Activated naive CD8-positive, alpha-beta T cell treated with anti-CD3 and anti-CD28 coated beads, Interleukin-2, amount 50 U/mL, for 16 hours (primary cell): ENCODE measurements at regions not wholly inside any gene's neighbourhood (a gene's known extent, or its start where the extent isn't known, plus 50 kb on each side); places are given as distances from the start of the nearest gene placed in this dataset.
"Not testable (repeated sequence)": the region's sequence is repeated elsewhere in the genome, so short reads cannot be mapped to it uniquely, and the experiment has no call there.

Experiments used
- DNase-seq: peaks from one replicate; pipeline ENCODE4 v3.0.0-alpha.2; 2020; ENCODE audit warnings: low read depth, low spot score

DNA sequence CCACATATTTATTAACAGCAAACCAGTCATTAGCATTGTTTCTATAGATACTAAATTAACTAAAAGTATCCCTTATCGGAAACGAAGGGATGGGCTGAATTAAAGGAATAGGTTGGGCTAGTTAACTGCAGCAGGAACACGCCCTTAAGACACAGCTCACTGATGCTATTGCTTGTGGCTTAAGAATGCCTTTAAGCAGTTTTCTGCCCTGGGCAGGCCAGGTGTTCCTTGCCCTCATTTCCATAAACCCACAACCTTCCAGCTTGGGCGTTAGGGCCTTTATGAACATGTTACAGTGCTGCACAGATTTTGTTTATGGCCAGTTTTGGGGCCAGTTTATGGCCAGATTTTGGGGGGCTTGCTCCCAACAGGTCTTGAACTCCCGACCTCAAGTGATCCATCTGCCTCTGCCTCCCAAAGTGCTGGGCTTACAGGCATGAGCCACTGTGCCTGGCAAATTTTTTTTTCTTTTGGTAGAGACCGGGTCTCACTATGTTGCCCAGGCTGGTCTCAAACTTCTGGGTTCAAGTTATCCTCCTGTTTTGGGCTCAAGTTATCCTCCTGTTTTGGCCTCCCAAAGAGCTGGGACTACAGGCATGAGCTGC lies 90.1 kb upstream of the GRIN2A start:
- not testable (repeated sequence) for DNase-seq

DNA sequence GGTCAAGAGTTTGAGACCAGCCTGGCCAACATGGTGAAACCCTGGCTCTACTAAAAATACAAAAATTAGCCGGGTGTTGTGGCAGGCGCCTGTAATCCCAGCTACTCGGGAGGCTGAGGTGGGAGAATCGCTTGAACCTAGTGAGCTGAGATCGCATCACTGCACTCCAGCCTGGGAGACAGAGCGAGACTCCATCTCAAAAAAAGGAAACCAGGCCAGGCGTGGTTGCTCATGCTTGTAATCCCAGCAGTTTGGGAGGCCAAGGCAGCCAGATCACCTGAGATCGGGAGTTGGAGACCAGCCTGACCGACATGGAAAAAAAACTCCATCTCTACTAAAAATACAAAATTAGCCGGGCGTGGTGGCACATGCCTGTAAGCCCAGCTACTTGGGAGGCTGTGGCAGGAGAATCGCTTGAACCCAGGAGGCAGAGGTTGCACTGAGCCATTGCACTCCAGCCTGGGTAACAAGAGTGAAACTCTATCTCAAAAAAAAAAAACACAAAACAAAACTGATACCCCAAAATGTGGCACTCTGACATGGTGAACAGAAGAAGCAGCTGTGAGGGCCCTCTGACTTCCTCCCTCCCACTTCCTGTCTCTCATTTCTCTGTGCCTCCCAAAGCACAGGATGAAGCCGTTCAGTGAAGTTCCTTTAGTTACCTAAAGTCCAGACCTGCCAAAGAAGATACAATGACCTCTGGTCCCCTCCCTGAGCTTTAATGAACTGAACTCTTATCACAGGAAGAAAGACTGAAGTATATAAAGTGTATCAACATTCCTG lies 93.2 kb upstream of the GRIN2A start:
- DNase-seq, result not testable (repeated sequence)

DNA sequence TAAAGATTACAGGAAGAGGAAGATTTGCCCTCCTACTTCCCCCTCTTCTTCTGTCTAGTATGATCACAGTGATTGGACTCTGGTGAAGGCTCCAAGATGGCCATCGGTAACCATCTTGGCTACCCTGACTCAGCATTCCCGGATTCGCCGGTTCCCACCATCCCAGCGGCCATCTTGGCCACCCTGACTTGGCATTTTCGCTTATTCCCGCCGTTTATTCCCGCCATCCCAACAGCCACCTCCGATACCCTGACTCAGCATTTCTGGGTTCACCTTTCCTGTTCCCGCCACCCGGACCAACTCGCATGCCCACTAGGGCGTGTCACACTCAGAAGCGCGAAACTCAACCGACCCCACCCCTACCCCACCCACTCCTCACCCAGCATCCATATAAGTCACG lies 95.4 kb upstream of the GRIN2A start:
- DNase-seq, result no peak

DNA sequence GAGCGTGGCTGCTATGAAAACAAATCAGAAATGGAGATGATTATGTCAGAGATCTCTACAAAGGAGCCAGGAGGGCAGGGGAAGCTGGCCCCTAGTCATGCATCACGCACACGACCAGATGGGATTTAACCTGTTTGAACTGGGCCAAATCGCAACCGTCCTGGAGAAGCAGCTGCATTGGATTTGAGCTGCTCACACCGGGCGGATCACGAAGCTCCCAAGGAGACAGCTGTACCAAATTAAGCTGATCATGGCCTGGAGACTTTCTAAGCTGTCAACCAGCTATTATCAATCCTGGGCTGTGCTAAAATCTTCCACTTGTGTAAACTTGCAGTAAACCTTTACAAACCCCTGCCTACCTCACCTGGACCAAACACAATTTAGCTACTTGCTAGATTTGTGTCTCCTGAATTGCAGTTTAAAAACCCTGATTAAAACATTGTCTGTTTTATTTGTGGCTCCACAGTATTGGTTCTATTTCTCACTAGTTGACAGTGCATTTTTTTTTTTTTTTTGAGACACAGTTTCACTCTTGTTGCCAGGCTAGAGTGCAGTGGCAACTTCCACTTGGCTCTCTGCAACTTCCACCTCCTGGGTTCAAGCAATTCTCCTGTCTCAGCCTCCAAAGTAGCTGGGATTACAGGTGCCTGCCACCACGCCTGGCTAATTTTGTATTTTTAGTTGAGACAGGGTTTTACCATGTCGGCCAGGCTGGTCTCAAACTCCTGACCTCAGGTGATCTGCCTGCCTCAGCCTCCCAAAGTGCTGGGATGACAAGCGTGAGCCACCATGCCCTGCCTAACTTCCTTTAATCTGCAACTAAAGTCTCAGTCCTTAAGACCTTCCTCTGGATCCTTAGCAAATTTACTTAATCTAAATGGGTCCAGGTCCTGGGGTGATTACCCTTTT lies 98.3 kb upstream of the GRIN2A start:
- DNase-seq, result no peak

DNA sequence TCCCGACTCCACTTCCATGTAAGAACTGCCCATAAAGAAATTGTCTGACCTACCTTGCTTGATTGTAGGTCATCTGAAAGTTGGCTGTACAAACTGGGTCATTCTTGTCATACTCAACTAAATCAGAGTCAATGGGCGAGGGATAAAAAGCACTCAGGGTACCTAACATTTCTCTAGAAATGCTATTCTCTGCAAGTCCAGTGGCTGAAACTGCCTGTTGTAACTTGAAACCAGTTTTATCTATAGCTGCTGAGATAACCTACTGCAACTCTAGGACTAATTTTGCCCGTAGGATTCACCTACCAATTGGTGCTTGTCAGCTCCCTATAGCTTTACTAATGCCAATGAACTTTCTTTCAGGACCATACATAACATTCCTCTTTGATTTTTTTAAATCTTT lies 100.1 kb upstream of the GRIN2A start:
- DNase-seq, result no peak

DNA sequence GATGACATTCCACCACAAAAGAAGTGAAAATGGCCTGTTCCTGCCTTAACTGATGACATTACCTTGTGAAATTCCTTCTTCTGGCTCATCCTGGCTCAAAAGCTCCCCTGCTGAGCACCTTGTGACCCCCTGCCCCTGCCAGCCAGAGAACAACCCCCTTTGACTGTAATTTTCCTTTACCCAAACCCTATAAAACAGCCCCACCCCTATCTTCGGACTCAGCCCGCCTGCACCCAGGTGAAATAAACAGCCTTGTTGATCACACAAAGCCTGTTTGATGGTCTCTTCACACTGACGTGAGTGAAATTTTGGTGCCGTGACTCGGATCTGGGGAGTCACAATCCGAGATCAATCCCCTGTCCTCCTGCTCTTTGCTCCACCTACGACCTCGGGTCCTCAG lies 101.0 kb upstream of the GRIN2A start:
- not testable (repeated sequence) for DNase-seq

DNA sequence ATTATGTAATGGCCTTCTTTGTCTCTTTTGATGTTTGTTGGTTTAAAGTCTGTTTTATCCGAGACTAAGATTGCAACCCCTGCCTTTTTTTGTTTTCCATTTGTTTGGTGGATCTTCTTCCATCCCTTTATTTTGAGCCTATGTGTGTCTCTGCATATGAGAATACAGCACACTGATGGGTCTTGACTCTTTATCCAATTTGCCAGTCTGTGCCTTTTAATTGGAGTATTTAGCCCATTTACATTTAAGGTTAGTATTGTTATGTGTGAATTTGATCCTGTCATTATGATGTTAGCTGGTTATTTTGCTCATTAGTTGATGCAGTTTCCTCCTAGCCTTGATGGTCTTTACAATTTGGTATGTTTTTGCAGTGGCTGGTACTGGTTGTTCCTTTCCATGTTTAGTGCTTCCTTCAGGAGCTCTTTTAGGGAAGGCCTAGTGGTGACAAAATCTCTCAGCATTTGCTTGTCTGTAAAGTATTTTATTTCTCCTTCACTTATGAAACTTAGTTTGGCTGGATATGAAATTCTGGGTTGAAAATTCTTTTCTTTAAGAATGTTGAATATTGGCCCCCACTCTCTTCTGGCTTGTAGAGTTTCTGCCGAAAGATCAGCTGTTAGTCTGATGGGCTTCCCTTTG lies 95.3 kb upstream of the ATF7IP2 start:
- not testable (repeated sequence) for DNase-seq

DNA sequence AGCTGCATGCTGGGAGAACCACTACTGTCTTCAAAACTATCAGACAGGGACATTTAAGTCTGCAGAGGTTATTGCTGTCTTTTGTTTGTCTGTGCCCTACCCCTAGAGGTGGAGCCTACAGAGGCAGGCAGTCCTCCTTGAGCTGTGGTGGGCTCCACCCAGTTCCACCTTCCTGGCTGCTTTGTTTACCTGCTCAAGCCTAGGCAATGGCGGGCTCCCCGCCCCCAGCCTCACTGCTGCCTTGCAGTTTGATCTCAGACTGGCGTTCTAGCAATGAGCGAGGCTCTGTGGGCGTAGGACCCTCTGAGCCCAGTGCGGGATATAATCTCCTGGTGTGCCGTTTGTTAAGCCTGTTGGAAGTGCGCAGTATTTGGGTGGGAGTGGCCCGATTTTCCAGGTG lies 93.7 kb upstream of the ATF7IP2 start:
- DNase-seq, result not testable (repeated sequence)

DNA sequence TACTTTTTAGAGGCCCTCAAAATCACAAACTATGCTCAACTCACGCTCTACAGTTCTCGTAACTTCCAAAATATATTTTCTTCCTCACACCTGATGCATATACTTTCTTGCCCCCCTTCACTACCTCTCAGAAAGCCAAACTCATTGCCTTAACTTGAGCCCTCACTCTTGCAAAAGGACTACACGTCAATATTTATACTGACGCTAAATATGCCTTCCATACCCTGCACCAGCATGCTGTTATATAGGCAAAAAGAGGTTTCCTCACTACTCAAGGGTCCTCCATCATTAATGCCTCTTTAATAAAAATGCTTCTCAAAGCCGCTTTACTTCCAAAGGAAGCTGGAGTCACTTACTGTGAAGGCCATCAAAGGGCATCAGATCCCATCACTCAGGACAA lies 92.9 kb upstream of the ATF7IP2 start:
- not testable (repeated sequence) for DNase-seq

DNA sequence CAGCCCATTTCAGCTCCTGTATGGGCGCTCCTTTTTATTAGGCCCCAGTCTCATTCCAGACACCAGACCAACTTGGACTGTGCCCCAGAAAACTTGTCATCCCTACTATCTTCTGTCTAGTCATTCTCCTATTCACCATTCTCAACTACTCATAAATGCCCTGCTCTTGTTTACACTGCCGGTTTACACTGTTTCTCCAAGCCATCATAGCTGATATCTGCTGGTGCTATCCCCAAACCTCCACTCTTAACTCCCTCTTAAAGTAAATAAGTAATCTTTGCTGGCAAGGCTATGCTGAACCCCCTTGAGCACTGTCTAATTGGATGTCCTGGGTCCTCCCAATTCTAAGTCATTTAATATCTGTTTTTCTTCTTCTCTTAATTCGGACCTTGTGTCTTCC lies 91.7 kb upstream of the ATF7IP2 start:
- DNase-seq, result not testable (repeated sequence)

DNA sequence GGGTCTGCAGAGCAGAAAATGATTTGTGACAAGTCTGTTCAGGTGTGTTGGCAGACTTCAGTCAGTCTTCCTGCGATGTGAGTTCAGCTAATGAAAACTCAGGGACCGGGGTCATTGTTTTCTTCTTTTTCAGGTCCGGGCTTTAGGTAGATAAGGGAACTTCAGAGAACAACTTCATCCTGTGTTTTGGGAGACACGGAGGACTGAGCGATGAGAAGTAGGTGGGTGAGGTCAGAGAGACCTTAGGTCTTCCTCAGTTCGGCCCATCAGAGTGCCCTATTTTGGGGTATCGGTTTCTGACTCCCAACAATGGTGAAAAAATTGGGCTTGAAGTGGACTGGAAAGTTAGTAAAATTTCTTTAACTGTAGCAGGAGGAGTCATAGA lies 88.9 kb upstream of the ATF7IP2 start:
- DNase-seq, result no peak

DNA sequence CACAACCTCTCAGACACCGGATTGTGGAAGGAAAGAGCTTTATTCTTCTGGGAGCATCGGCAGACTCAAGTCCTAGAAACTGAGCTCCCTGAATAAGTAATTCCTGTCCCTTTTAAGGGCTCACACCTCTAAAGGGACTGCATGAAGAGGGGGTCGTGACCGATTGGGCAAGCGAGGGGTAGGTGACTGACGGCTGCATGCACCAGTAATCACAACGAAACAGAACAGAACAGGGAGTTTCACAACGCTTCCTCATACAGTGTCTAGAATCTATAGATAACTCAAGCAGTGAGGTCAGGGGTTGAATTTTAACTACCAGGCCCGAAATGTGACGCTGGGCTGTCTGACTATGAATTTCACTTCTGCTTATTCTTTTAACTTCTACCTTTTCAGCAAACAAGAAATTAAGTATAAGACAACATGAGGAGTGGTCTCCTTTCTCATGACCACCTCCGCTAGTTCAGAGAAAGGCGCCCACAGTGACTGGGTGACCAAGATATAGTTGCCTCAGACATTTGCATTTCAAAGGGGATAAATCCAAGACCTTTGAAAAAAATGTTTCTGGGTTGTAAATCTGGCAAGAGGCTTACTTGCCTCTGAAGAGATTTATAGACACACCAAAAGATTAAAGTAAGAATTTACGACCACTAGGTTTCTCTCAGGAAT lies 88.4 kb upstream of the ATF7IP2 start:
- no peak for DNase-seq

DNA sequence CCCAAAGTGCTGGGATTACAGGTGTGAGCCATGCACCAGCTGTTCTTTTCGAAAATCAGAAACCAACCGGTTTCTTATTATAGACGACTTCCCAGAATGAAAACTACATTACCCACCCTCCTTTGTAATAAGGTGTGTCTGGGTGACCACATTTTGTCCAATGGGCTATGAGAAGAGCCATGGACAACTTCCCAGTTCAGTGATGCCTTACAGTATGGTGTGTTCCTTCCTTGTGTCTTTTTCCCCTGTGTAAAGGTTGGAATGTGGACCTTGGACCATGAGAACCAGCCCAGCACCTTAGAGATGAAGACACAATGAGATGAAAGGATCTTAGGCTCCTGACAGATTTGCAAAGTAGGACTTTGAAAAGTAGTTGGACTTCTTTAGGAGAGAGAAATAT lies 85.0 kb upstream of the ATF7IP2 start:
- no peak for DNase-seq

DNA sequence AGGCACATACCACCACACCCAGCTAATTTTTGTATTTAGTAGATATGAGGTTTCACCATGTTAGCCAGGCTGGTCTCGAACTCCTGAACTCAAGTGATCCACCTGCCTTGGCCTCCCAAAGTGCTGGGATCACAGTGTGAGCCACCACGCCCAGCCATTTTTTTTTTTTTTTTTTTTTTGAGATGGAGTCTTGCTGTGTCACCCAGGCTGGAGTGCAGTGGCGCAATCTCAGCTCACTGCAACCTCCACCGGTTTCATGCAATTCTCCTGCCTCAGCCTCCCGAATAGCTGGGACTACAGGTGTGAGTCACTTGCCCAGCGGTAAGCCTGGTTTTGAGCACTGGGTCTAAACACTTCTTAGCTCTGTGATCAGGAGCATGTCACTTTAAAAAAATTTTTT lies 84.3 kb upstream of the ATF7IP2 start:
- not testable (repeated sequence) for DNase-seq

DNA sequence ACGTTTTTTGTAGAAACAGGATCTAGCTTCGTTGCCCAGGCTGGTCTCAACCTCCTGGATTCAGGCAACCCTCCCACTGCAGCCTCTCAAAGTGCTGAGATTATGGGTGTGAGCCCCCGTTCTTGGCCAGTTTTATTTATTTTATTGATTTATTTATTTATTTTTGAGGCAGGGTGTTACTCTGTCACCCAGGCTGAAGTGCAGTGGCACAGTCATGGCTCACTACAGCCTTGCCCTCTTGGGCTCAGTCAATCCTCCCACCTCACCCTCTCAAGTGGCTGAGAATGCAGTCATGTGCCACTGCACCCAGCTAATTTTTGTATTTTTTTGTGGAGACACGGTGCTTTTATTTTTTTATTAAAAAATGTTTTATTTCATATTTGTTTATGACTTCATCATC lies 79.9 kb upstream of the ATF7IP2 start:
- DNase-seq, result no peak

DNA sequence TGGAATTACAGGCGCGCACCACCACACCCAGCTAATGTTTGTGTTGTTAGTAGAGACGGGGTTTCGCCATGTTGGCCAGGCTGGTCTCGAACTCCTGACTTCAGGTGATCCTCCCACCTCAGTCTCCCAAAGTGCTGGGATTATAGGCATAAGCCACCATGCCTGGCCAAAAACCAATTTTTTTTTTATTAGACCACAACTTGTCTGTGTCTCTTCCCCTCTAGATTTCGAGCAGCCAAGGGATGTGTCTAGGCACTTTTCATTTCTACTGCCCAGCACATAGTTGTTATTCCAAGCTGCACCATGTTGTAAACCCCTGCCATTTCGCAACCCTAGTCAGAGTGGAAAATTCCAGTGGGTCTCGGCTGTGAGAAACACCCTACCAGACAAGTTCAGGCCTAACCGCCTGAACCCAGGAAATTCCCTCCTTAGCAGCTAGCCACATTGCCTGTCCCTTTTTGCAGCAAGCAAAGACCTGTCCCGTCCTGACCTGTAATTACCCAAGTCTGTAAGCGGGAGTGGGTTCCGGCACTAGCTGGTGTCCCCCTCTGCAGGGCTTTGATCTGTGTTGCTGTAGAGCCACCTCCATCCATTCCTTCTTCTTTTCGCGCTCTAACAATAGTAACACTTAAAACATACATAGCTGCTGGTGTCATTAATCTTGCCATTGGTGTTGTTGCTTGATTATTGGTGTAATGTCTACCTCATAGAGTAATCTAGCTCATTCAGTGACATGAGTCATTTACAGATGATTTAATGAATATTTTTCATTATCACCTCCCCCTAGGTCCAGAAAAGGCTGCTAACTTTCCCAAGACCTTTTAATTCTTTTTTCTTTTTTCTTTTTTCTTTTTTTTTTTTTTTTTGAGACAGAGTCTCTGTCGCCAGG lies 77.3 kb upstream of the ATF7IP2 start:
- DNase-seq, result no peak

DNA sequence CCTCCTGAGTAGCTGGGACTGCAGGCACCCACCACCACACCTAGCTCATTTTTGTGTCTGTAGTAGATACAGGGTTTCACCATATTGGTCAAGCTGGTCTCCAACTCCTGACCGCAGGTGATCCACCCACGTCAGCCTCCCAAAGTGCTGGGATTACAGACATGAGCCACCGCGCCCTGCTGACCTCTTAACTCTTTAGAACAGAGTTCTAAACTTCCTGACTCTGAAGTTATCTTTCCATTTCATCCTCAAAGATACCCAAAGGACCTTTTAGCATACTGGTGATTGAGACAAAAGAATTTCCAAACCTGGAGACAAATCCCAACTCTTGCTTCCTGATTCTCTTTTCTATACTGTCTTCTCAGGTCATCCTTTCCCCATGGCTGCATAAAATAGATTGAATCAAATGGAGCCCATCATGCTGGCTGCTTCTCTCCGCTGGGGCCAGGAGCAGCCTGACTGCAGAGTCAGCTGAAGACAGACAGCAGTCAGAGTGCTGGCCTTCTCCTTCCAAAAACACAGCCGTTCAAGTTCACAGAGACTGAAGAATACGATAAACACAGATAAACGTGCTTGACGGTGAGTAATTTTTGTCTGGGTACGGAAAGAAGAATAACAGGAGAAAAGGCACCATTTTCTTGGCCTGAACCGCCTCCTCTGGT lies 76.5 kb upstream of the ATF7IP2 start:
- no peak for DNase-seq

DNA sequence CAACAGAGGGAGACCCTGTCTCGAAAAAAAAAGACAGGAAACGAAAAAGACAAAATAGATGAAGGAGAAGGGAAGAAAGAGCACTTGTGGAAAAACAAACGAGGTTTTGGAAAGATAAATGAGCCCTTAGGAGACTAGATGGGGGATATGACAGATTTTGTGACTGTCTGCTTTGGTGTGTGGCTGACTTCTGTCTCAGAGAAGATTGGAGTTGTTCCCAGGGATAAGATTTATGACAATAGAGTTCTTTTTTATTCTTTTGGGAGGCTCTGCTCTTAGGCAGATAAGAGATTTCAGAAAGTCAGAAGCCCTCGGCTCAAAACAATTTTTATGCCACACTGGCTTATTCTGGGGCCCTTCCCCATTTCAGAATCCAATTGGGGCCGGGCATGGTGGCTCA lies 73.9 kb upstream of the ATF7IP2 start:
- no peak for DNase-seq

DNA sequence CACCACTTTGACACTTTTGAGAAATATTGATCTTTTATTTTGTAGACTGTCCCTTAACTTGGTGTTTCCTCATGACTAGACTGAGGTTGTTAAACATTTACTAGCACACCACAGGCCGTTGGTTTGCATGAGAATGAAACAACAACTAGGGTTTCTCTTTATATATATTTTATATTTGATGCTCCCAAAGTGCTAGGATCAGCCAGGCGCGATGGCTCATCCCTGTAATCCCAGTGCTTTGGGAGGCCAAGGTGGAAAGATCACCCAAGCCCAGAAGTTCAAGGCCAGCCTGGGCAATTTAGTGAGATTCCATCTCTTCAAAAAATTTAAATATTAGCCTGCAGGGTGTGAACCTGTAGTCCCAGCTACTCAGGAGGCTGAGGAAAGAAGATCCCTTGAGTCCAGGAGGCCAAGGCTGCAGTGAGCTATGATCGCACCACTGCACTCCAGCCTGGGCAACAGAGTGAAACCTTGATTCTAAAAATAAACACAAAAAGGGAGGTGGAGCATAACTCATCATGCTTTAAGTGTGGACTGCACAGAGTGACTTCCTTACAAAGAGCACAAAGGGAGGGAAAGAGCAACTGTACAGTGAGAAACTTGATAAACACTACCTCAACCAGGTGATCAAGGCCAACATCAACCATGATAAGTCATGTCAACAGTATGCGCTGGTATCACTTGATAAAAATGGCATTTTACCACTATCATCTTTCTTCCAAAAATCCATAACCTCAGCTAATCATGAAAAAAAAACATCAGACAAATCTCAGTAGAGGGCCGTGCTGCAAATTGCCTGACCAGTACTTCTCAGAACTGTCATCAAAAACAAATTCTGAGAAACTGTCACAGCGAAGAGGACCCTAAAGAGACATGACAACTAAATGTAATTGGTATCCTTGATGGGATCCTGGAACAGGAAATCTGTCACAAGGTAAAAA lies 72.8 kb upstream of the ATF7IP2 start:
- no peak for DNase-seq
